Upper lobe of left lung (tissue), 6 donors: ENCODE measurements at regions not wholly inside any gene's neighbourhood (a gene's known extent, or its start where the extent isn't known, plus 50 kb on each side); places are given as distances from the start of the nearest gene placed in this dataset.

ENCODE experiments used
- ATAC-seq, 2 donors: fragments of 200-7000 bp; cut with Tn5 transposase; one replicate each; pipeline ENCODE4 v1.9.1; 2022; ENCODE audit warnings: mild to moderate bottlenecking in 2 of 2, moderate library complexity in 2 of 2; ENCODE audit not compliant: low FRiP score in 2 of 2
- DNase-seq, 2 donors: peaks; one replicate each; pipeline ENCODE4 v3.0.0-alpha.2; 2019 to 2020
- H3K27ac ChIP-seq, 4 donors: fragments of 200-600 bp; sonication (generic); one replicate each; pipeline ENCODE4 v1.5.1; 2016 to 2019
- H3K27me3 ChIP-seq, 4 donors: fragments of 200-600 bp; sonication (generic); one replicate each; pipeline ENCODE4 v1.5.1; 2017 to 2019
- H3K36me3 ChIP-seq, 4 donors: fragments of 200-600 bp; sonication (generic); one replicate each; pipeline ENCODE4 v1.5.1; 2016 to 2019
- H3K4me1 ChIP-seq, 4 donors: fragments of 200-600 bp; sonication (generic); one replicate each; pipeline ENCODE4 v1.5.1; 2018 to 2019
- H3K4me3 ChIP-seq, 4 donors: fragments of 200-600 bp; sonication (generic); one replicate each; pipeline ENCODE4 v1.5.1; 2017 to 2019; ENCODE audit warnings: mild to moderate bottlenecking in 2 of 4, moderate library complexity in 1 of 4
- H3K9me3 ChIP-seq, 4 donors: fragments of 200-600 bp; sonication (generic); one replicate each; pipeline ENCODE4 v1.5.1; 2018 to 2019
- CTCF ChIP-seq, 6 experiments: fragments of 450-650 bp in 4 of 6; fragments of 200-600 bp in 2 of 6; sonication (generic) in 2 of 6; IDR thresholded peaks; one replicate each; pipeline ENCODE4 v1.5.1; 2016 to 2019; ENCODE audit warnings: antibody characterized with exemption in 6 of 6
- EP300 ChIP-seq, 4 donors: sonication (generic); formaldehyde crosslinking; IDR thresholded peaks; one replicate each; pipeline ENCODE4 v1.5.1; 2017; ENCODE audit warnings: antibody characterized with exemption in 4 of 4, control low read depth in 2 of 4
- POLR2A ChIP-seq, 4 donors: fragments of 450-650 bp; IDR thresholded peaks; one replicate each; pipeline ENCODE4 v1.5.1; 2016 to 2017; ENCODE audit warnings: antibody characterized with exemption in 4 of 4, mild to moderate bottlenecking in 2 of 4
- POLR2AphosphoS5 ChIP-seq, 2 donors: sonication (generic); formaldehyde crosslinking; IDR thresholded peaks; one replicate each; pipeline ENCODE4 v1.5.1; 2017; ENCODE audit warnings: antibody characterized with exemption in 2 of 2
- WGBS, 2 donors: methylation state at CpG; one replicate each; pipeline ENCODE4 v1.1.5; 2017 to 2018; 5-methylcytosine and 5-hydroxymethylcytosine counted together
- donor health status: DM: no; HTN: no; CAD: no; lungs with moderate emphysema.
- donor health status: DM: no; HTN: yes; CAD: no; lungs with severe emphysema.

DNA sequence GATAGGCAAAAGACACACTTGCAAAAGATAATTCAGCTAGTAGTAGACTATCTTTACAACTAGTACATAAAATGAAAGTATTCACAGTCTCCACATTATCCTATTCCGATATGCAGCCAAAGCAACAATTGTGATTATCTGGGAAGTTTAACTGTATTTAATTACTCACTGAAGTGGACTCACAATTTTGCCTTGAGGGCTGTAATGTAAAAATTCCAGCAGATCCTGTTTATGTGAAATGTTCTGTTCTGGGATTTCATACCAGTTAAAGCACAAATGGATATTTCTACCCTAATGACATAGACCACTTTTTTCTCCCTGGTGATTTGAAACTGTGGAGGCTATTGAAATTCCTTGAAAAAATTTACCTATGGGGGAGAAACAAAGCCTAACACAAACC lies 474.4 kb upstream of the EDIL3 start:
- WGBS, 2 donors = 87 to 93% methylated on average over 1 of the region's 1 CpG

GRCh38 chr5:84831701-84832100 lies 447.0 kb upstream of the EDIL3 start:
- DNase-seq = no peak

More for the DNA sequence above, 474.4 kb upstream of the EDIL3 start:
- no peaks in the 10 kb centered on the region for H3K27me3 ChIP-seq
- no peak for DNase-seq
- H3K4me3 ChIP-seq = no peak overlapping the region
- no peaks in the 10 kb centered on the region for H3K36me3 ChIP-seq
- no peak overlapping the region for H3K27ac ChIP-seq
- ATAC-seq = no peak
- no peaks in the 10 kb centered on the region for H3K9me3 ChIP-seq
- TF ChIP-seq POLR2AphosphoS5 (IDR thresholded peaks at IDR 0.05) = no peak
- no peak for TF ChIP-seq POLR2A (IDR thresholded peaks at IDR 0.05)
- no peak for TF ChIP-seq CTCF (IDR thresholded peaks at IDR 0.05)
- no peak for TF ChIP-seq EP300 (IDR thresholded peaks at IDR 0.05)
- no peaks in the 10 kb centered on the region for H3K4me1 ChIP-seq

GRCh38 chr5:84830265-84830664 lies 445.6 kb upstream of the EDIL3 start:
- H3K4me1 ChIP-seq = no peaks in the 10 kb centered on the region
- no peak overlapping the region for H3K4me3 ChIP-seq
- H3K36me3 ChIP-seq = no peaks in the 10 kb centered on the region
- DNase-seq (peak in 1 of 2 donors; percentile 77), ATAC-seq (peak in 1 of 2 donors; percentile 17)
- H3K9me3 ChIP-seq = no peaks in the 10 kb centered on the region
- TF ChIP-seq POLR2AphosphoS5 (IDR thresholded peaks at IDR 0.05) (no peak), EP300 (IDR thresholded peaks at IDR 0.05) (no peak), POLR2A (IDR thresholded peaks at IDR 0.05) (no peak), CTCF (IDR thresholded peaks at IDR 0.05) (no peak)
- WGBS, 2 donors = 95% methylated on average over 21 of the region's 28 CpGs; no CpG with 5 or more reads in 1 of the 2 donors
- no peak overlapping the region for H3K27ac ChIP-seq
- no peaks in the 10 kb centered on the region for H3K27me3 ChIP-seq

More at GRCh38 chr5:84831701-84832100, 447.0 kb upstream of the EDIL3 start:
- TF ChIP-seq POLR2A (IDR thresholded peaks at IDR 0.05) (no peak), CTCF (IDR thresholded peaks at IDR 0.05) (no peak), POLR2AphosphoS5 (IDR thresholded peaks at IDR 0.05) (no peak), EP300 (IDR thresholded peaks at IDR 0.05) (no peak)
- H3K36me3 ChIP-seq = no peaks in the 10 kb centered on the region
- H3K4me1 ChIP-seq = no peaks in the 10 kb centered on the region
- H3K27me3 ChIP-seq = no peaks in the 10 kb centered on the region
- no peak for ATAC-seq
- H3K27ac ChIP-seq = no peak overlapping the region
- H3K9me3 ChIP-seq = no peaks in the 10 kb centered on the region
- 86 to 90% methylated on average over 1 of the region's 1 CpG for WGBS, 2 donors
- no peak overlapping the region for H3K4me3 ChIP-seq

- H3K4me1 ChIP-seq = no peaks in the 10 kb centered on the region
- no peak for TF ChIP-seq CTCF (IDR thresholded peaks at IDR 0.05)
- TF ChIP-seq EP300 (IDR thresholded peaks at IDR 0.05) = no peak
- TF ChIP-seq POLR2AphosphoS5 (IDR thresholded peaks at IDR 0.05) = no peak
- TF ChIP-seq POLR2A (IDR thresholded peaks at IDR 0.05) = no peak
Observed at GRCh38 chr5:84825606-84826005, 440.9 kb upstream of the EDIL3 start.

DNA sequence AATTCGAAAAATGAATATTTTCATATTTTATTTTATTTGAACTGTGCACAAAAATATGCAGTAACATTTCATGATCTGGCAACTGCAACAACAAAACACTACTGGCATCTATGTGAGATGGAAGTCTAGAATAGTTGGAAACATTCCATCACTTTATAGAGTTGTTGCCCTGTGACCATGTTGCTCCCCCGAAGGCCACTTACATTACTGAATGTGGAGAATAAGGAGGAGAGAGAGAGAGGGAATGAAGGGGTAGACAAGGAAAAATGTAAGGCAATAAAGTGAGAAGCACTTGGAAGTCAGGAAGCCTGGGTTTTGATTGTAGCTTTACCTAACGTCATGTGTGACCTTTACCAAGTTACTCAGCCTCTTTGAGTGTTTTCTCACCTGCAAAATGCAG lies 437.2 kb upstream of the EDIL3 start:
- no peaks in the 10 kb centered on the region for H3K27me3 ChIP-seq
- H3K36me3 ChIP-seq = no peaks in the 10 kb centered on the region
- WGBS, 2 donors = 62 to 71% methylated on average over 3 of the region's 3 CpGs
- H3K4me1 ChIP-seq = no peaks in the 10 kb centered on the region
- DNase-seq (no peak), ATAC-seq (no peak)
- H3K27ac ChIP-seq = no peak overlapping the region
- H3K4me3 ChIP-seq = no peak overlapping the region
- no peaks in the 10 kb centered on the region for H3K9me3 ChIP-seq
- TF ChIP-seq EP300 (IDR thresholded peaks at IDR 0.05) (no peak), POLR2A (IDR thresholded peaks at IDR 0.05) (no peak), POLR2AphosphoS5 (IDR thresholded peaks at IDR 0.05) (no peak), CTCF (IDR thresholded peaks at IDR 0.05) (no peak)

More at GRCh38 chr5:84825606-84826005, 440.9 kb upstream of the EDIL3 start:
- Histone ChIP-seq H3K9me3 (no peaks in the 10 kb centered on the region), H3K4me3 (no peak overlapping the region), H3K27me3 (no peaks in the 10 kb centered on the region), H3K27ac (no peak overlapping the region), H3K36me3 (no peaks in the 10 kb centered on the region)
- WGBS, 2 donors = 47 to 68% methylated on average over 1 of the region's 1 CpG
- no peak for DNase-seq
- ATAC-seq = no peak
